Neuronal stem cell (in vitro differentiated cells): ENCODE measurements at regions not wholly inside any gene's neighbourhood (a gene's known extent, or its start where the extent isn't known, plus 50 kb on each side); places are given as distances from the start of the nearest gene placed in this dataset.

Source experiments
- DNase-seq: peaks from one replicate; pipeline ENCODE4 v3.0.0-alpha.2; 2013; ENCODE audit warnings: low spot score
- H2AFZ ChIP-seq: one replicate; pipeline ENCODE4 v1.6.1; 2013; ENCODE audit warnings: mild to moderate bottlenecking, low read length, inconsistent platforms
- H2AK5ac ChIP-seq: 2 replicates; pipeline ENCODE4 v1.6.1; 2013; ENCODE audit warnings: low read depth, mild to moderate bottlenecking, inconsistent platforms, low read length, moderate library complexity, mixed read lengths
- H2BK120ac ChIP-seq: 2 replicates; pipeline ENCODE4 v1.6.1; 2013; ENCODE audit warnings: low read depth, mild to moderate bottlenecking, inconsistent platforms, low read length, moderate library complexity, mixed read lengths
- H2BK12ac ChIP-seq: one replicate; pipeline ENCODE4 v1.6.1; 2013; ENCODE audit warnings: low read length, inconsistent platforms
- H2BK15ac ChIP-seq: 2 replicates; pipeline ENCODE4 v1.6.1; 2013; ENCODE audit warnings: mild to moderate bottlenecking, low read length, inconsistent platforms, mixed read lengths
- H2BK5ac ChIP-seq: one replicate; pipeline ENCODE4 v1.6.1; 2013; ENCODE audit warnings: inconsistent platforms, mild to moderate bottlenecking, low read length, moderate library complexity
- H3K14ac ChIP-seq: one replicate; pipeline ENCODE4 v1.6.1; 2013; ENCODE audit warnings: low read length, inconsistent platforms
- H3K18ac ChIP-seq: 2 replicates; pipeline ENCODE4 v1.6.1; 2013; ENCODE audit warnings: low read length, inconsistent platforms
- H3K23ac ChIP-seq: 2 replicates; pipeline ENCODE4 v1.6.1; 2013; ENCODE audit warnings: low read depth, mild to moderate bottlenecking, mixed read lengths, low read length, inconsistent platforms; ENCODE audit not compliant: poor library complexity
- H3K27ac ChIP-seq: replicated peaks from 3 replicates; pipeline ENCODE4 v1.5.1; 2013; ENCODE audit warnings: low read length, inconsistent platforms
- H3K27me3 ChIP-seq, 3 experiments: 2 replicates each; pipeline ENCODE4 v1.6.1; 2013; ENCODE audit warnings: low read length in 3 of 3, mild to moderate bottlenecking in 2 of 3, inconsistent platforms in 1 of 3, low read depth in 1 of 3, mixed read lengths in 1 of 3, moderate library complexity in 1 of 3; ENCODE audit not compliant: control insufficient read depth in 3 of 3, insufficient read depth in 3 of 3
- H3K36me3 ChIP-seq, 2 donors: replicated peaks in 1 of 2; 2 replicates each; pipeline ENCODE4 v1.6.1; 2013; ENCODE audit warnings: low read length in 2 of 2; ENCODE audit not compliant: control insufficient read depth in 2 of 2, insufficient read depth in 2 of 2
- H3K4ac ChIP-seq: 2 replicates; pipeline ENCODE4 v1.6.1; 2013; ENCODE audit warnings: inconsistent platforms, mild to moderate bottlenecking, low read length, moderate library complexity
- H3K4me1 ChIP-seq, 2 donors: 1 replicate in 1 of 2; 2 replicates in 1 of 2; pipeline ENCODE4 v1.6.1; 2013; ENCODE audit warnings: low read length in 2 of 2, low read depth in 1 of 2; ENCODE audit not compliant: control insufficient read depth in 2 of 2, insufficient read depth in 1 of 2
- H3K4me2 ChIP-seq: one replicate; pipeline ENCODE4 v1.6.1; 2013; ENCODE audit warnings: mild to moderate bottlenecking, low read length, inconsistent platforms; ENCODE audit not compliant: insufficient read depth, poor library complexity, severe bottlenecking
- H3K4me3 ChIP-seq, 2 donors: 2 replicates each; pipeline ENCODE4 v1.5.1; 2013; ENCODE audit warnings: low read length in 2 of 2, mild to moderate bottlenecking in 2 of 2, inconsistent platforms in 1 of 2, moderate library complexity in 1 of 2
- H3K79me1 ChIP-seq: one replicate; pipeline ENCODE4 v1.6.1; 2013; ENCODE audit warnings: low read depth, mild to moderate bottlenecking, inconsistent platforms, low read length, moderate library complexity
- H3K9ac ChIP-seq: one replicate; pipeline ENCODE4 v1.6.1; 2013; ENCODE audit warnings: mild to moderate bottlenecking, low read depth, low read length, inconsistent platforms; ENCODE audit not compliant: poor library complexity
- H3K9me3 ChIP-seq, 2 donors: replicated peaks in 1 of 2; 2 replicates each; pipeline versions ENCODE3 to v1.6.1; 2013; ENCODE audit warnings: low read length in 2 of 2, mild to moderate bottlenecking in 2 of 2, inconsistent platforms in 1 of 2, low read depth in 1 of 2, mixed read lengths in 1 of 2, moderate library complexity in 1 of 2; ENCODE audit not compliant: control insufficient read depth in 2 of 2, insufficient read depth in 1 of 2
- H4K8ac ChIP-seq: one replicate; pipeline ENCODE4 v1.6.1; 2013; ENCODE audit warnings: low read depth, mild to moderate bottlenecking, inconsistent platforms, low read length, moderate library complexity
- H4K91ac ChIP-seq: one replicate; pipeline ENCODE4 v1.6.1; 2013; ENCODE audit warnings: low read length, low read depth, mild to moderate bottlenecking, inconsistent platforms; ENCODE audit not compliant: poor library complexity
- WGBS, 2 donors: extraction: QIAGEN DNeasy Blood & Tissue Kit; methylation state at CpG; one replicate each; pipeline ENCODE4 v1.1.7; 2013; ENCODE audit warnings: missing lambda C conversion rate in 2 of 2, mixed read lengths in 1 of 2; ENCODE audit not compliant: insufficient read length in 2 of 2, insufficient replicate concordance in 1 of 2; ENCODE audit errors: extremely low coverage in 2 of 2; 5-methylcytosine and 5-hydroxymethylcytosine counted together

GRCh38 chr18:56030060-56030459 lies 442.1 kb upstream of the TCF4 start:
- no peaks in the 10 kb centered on the region for H3K36me3 ChIP-seq
- no CpG with 5 or more reads among the region's 3 CpGs for WGBS, 2 donors
- H2AFZ ChIP-seq = no peak overlapping the region
- no peak overlapping the region for H2BK15ac ChIP-seq
- H3K27ac ChIP-seq = no peak overlapping the region
- peaks cover 0 to 13% of the 10 kb centered on the region in 2 donors for H3K9me3 ChIP-seq
- no peak overlapping the region for H3K4me3 ChIP-seq
- no peak overlapping the region for H2BK120ac ChIP-seq
- H3K4me2 ChIP-seq = no peak overlapping the region
- no peak overlapping the region for H2AK5ac ChIP-seq
- no peak overlapping the region for H4K91ac ChIP-seq
- H3K79me1 ChIP-seq = no peaks in the 10 kb centered on the region
- DNase-seq = no peak
- H3K14ac ChIP-seq = no peak overlapping the region
- H2BK5ac ChIP-seq = no peak overlapping the region
- peaks cover 0 to 2% of the 10 kb centered on the region in 2 donors for H3K4me1 ChIP-seq
- no peak overlapping the region for H3K9ac ChIP-seq
- H3K18ac ChIP-seq = no peak overlapping the region
- H4K8ac ChIP-seq = no peak overlapping the region
- H3K4ac ChIP-seq = no peak overlapping the region
- no peaks in the 10 kb centered on the region for H3K27me3 ChIP-seq
- no peak overlapping the region for H3K23ac ChIP-seq
- no peak overlapping the region for H2BK12ac ChIP-seq

- no peak overlapping the region for H4K8ac ChIP-seq
- H3K18ac ChIP-seq = no peak overlapping the region
These were observed 440.5 kb upstream of the TCF4 start for GRCh38 chr18:56028514-56028913.

GRCh38 chr18:56026509-56026908 lies 438.5 kb upstream of the TCF4 start:
- Histone ChIP-seq H3K4me2 (no peak overlapping the region), H2BK5ac (no peak overlapping the region), H2BK12ac (no peak overlapping the region), H3K9me3 (peaks cover 0 to 2% of the 10 kb centered on the region in 2 donors), H3K18ac (no peak overlapping the region), H3K14ac (no peak overlapping the region), H3K9ac (no peak overlapping the region), H3K4me3 (no peak overlapping the region), H2AFZ (no peak overlapping the region), H3K27me3 (no peaks in the 10 kb centered on the region), H3K27ac (no peak overlapping the region), H2AK5ac (no peak overlapping the region), H2BK15ac (no peak overlapping the region), H3K4ac (no peak overlapping the region), H2BK120ac (no peak overlapping the region), H4K8ac (no peak overlapping the region), H3K23ac (no peak overlapping the region), H4K91ac (no peak overlapping the region), H3K4me1 (peaks cover 0 to 2% of the 10 kb centered on the region in 2 donors), H3K36me3 (no peaks in the 10 kb centered on the region), H3K79me1 (no peaks in the 10 kb centered on the region)
- no CpG with 5 or more reads among the region's 2 CpGs for WGBS, 2 donors
- DNase-seq = no peak

More at GRCh38 chr18:56028514-56028913, 440.5 kb upstream of the TCF4 start:
- no peaks in the 10 kb centered on the region for H3K27me3 ChIP-seq
- H2AK5ac ChIP-seq = no peak overlapping the region
- no peaks in the 10 kb centered on the region for H3K79me1 ChIP-seq
- no peak overlapping the region for H3K4me3 ChIP-seq
- WGBS, 2 donors = no CpG with 5 or more reads among the region's 1 CpG
- DNase-seq = no peak
- no peak overlapping the region for H3K23ac ChIP-seq
- no peak overlapping the region for H2BK5ac ChIP-seq
- H3K4me1 ChIP-seq = peaks cover 0 to 2% of the 10 kb centered on the region in 2 donors
- no peak overlapping the region for H2BK120ac ChIP-seq
- no peak overlapping the region for H4K91ac ChIP-seq
- no peak overlapping the region for H3K4me2 ChIP-seq
- H3K4ac ChIP-seq = no peak overlapping the region
- H3K27ac ChIP-seq = no peak overlapping the region
- no peak overlapping the region for H3K9ac ChIP-seq
- H2BK12ac ChIP-seq = no peak overlapping the region
- H3K14ac ChIP-seq = no peak overlapping the region
- H2BK15ac ChIP-seq = no peak overlapping the region
- H3K36me3 ChIP-seq = no peaks in the 10 kb centered on the region
- H3K9me3 ChIP-seq = peaks cover 0 to 11% of the 10 kb centered on the region in 2 donors
- no peak overlapping the region for H2AFZ ChIP-seq

- no CpG with 5 or more reads among the region's 1 CpG for whole genome bisulfite sequencing, 2 donors
- Histone ChIP-seq H3K9ac (no peak overlapping the region), H3K23ac (no peak overlapping the region), H2BK5ac (no peak overlapping the region), H3K36me3 (no peaks in the 10 kb centered on the region), H4K8ac (no peak overlapping the region), H3K27ac (no peak overlapping the region), H3K14ac (no peak overlapping the region), H2AK5ac (no peak overlapping the region), H3K18ac (no peak overlapping the region), H4K91ac (no peak overlapping the region), H2BK12ac (no peak overlapping the region), H2BK15ac (no peak overlapping the region), H3K4ac (no peak overlapping the region), H2AFZ (no peak overlapping the region), H3K9me3 (no peaks in the 10 kb centered on the region), H3K27me3 (no peaks in the 10 kb centered on the region), H3K4me1 (no peaks in the 10 kb centered on the region), H2BK120ac (no peak overlapping the region), H3K4me3 (no peak overlapping the region), H3K79me1 (no peaks in the 10 kb centered on the region), H3K4me2 (no peak overlapping the region)
- no peak for DNase-seq
These were observed 433.8 kb upstream of the TCF4 start for GRCh38 chr18:56021809-56022195.
